B cell (primary cell): ENCODE measurements at regions not wholly inside any gene's neighbourhood (a gene's known extent, or its start where the extent isn't known, plus 50 kb on each side); places are given as distances from the start of the nearest gene placed in this dataset.

Experiments
- ATAC-seq: fragments of 200-7000 bp; cut with Tn5 transposase; one replicate; pipeline ENCODE4 v1.10.0; 2021; ENCODE audit warnings: low read depth, mild to moderate bottlenecking, moderate number of reproducible peaks, moderate library complexity
- CTCF ChIA-PET: fragments of 350-600 bp; sonication (Branson Sonifier 250); formaldehyde crosslinking; loops from one replicate; lab custom pipeline; 2021; ENCODE audit warnings: antibody characterized with exemption, inconsistent platforms; lab: Charles Lee
- POLR2A ChIA-PET: fragments of 350-600 bp; sonication (Branson Sonifier 250); formaldehyde crosslinking; loops from one replicate; lab custom pipeline; 2021; ENCODE audit warnings: antibody characterized with exemption; lab: Charles Lee
- DNase-seq: peaks from one replicate; pipeline ENCODE4 v3.0.0; 2013
- H2AFZ ChIP-seq: 2 replicates; pipeline ENCODE4 v1.6.1; 2012; ENCODE audit warnings: mild to moderate bottlenecking, low read depth, low read length; ENCODE audit not compliant: insufficient read depth, poor library complexity, severe bottlenecking
- H3K27ac ChIP-seq, 2 donors: 1 replicate in 1 of 2; 2 replicates in 1 of 2; pipeline ENCODE4 v1.5.1; 2012 to 2013; ENCODE audit warnings: low read length in 2 of 2, mild to moderate bottlenecking in 2 of 2, moderate library complexity in 1 of 2
- H3K27me3 ChIP-seq, 4 experiments: fragments of 200-600 bp in 1 of 4; sonication (generic) in 1 of 4; replicated peaks in 1 of 4; 1 replicate in 2 of 4; 2 replicates in 2 of 4; pipeline versions ENCODE4 v1.6.1 to v1.7.0; 2013 to 2016; ENCODE audit warnings: low read length in 3 of 4, mild to moderate bottlenecking in 2 of 4, mixed read lengths in 1 of 4, moderate library complexity in 1 of 4; ENCODE audit not compliant: insufficient read depth in 4 of 4, control insufficient read depth in 3 of 4; ENCODE audit errors: control extremely low read depth in 1 of 4
- H3K36me3 ChIP-seq, 2 experiments: replicated peaks in 1 of 2; 1 replicate in 1 of 2; 2 replicates in 1 of 2; pipeline versions ENCODE4 v1.6.1 to v1.7.1; 2013; ENCODE audit warnings: low read length in 1 of 2; ENCODE audit not compliant: insufficient read depth in 2 of 2, control insufficient read depth in 1 of 2; ENCODE audit errors: control extremely low read depth in 1 of 2, extremely low read depth in 1 of 2
- H3K4me1 ChIP-seq, 2 donors: fragments of 200-600 bp in 1 of 2; sonication (generic) in 1 of 2; 1 replicate in 1 of 2; 2 replicates in 1 of 2; pipeline versions ENCODE4 v1.5.1 to v1.6.1; 2013 to 2017; ENCODE audit warnings: low read length in 2 of 2; ENCODE audit not compliant: control insufficient read depth in 2 of 2, insufficient read depth in 2 of 2
- H3K4me2 ChIP-seq: replicated peaks from 2 replicates; pipeline ENCODE3; 2012; ENCODE audit warnings: mild to moderate bottlenecking, low read depth, low read length; ENCODE audit not compliant: poor library complexity, severe bottlenecking
- H3K4me3 ChIP-seq, 5 experiments: fragments of 200-600 bp in 1 of 5; sonication (generic) in 1 of 5; 1 replicate in 3 of 5; 2 replicates in 2 of 5; pipeline versions ENCODE4 v1.5.1 to v1.7.0; 2011 to 2016; ENCODE audit warnings: low read length in 4 of 5, mild to moderate bottlenecking in 4 of 5, low read depth in 2 of 5, control low read depth in 1 of 5, moderate library complexity in 1 of 5; ENCODE audit not compliant: insufficient read depth in 1 of 5; ENCODE audit errors: control extremely low read depth in 1 of 5, extremely low read depth in 1 of 5
- H3K79me2 ChIP-seq: fragments of 200-600 bp; sonication (generic); one replicate; pipeline ENCODE4 v1.6.0; 2016; ENCODE audit warnings: low read length; ENCODE audit not compliant: control insufficient read depth, insufficient read depth
- H3K9ac ChIP-seq: fragments of 200-600 bp; sonication (generic); 2 replicates; pipeline ENCODE4 v1.6.1; 2017; ENCODE audit warnings: mild to moderate bottlenecking, low read length, moderate library complexity
- H3K9me3 ChIP-seq, 3 donors: one replicate each; pipeline versions ENCODE4 v1.6.1 to v1.7.1; 2013; ENCODE audit warnings: low read length in 2 of 3; ENCODE audit not compliant: control insufficient read depth in 2 of 3, insufficient read depth in 1 of 3; ENCODE audit errors: control extremely low read depth in 1 of 3
- H4K20me1 ChIP-seq: 2 replicates; pipeline ENCODE4 v1.6.0; 2012; ENCODE audit warnings: mild to moderate bottlenecking, low read length; ENCODE audit not compliant: insufficient read depth, control insufficient read depth, poor library complexity, severe bottlenecking
- H3K27ac Mint-ChIP-seq: one replicate; pipeline ENCODE4 v1.8.0; 2021; ENCODE audit warnings: mixed read lengths
- H3K27me3 Mint-ChIP-seq: one replicate; pipeline ENCODE4 v1.8.0; 2021; ENCODE audit warnings: mixed read lengths
- H3K4me1 Mint-ChIP-seq: one replicate; pipeline ENCODE4 v1.8.0; 2021; ENCODE audit warnings: mixed read lengths
- H3K4me3 Mint-ChIP-seq: one replicate; pipeline ENCODE4 v1.8.0; 2021; ENCODE audit warnings: mixed read lengths
- H3K9me3 Mint-ChIP-seq: one replicate; pipeline ENCODE4 v1.8.0; 2022; ENCODE audit warnings: mixed read lengths; ENCODE audit not compliant: insufficient read depth
- CTCF ChIP-seq: fragments of 200-600 bp; IDR thresholded peaks from one replicate; pipeline ENCODE4 v1.8.0; 2022; ENCODE audit warnings: antibody characterized with exemption, mild to moderate bottlenecking
- EZH2 ChIP-seq: IDR thresholded peaks from 2 replicates; pipeline ENCODE4 v1.6.1; 2012; ENCODE audit warnings: borderline replicate concordance, low read depth, mild to moderate bottlenecking, moderate library complexity, low read length; ENCODE audit not compliant: insufficient read depth, poor library complexity, severe bottlenecking
- WGBS: methylation state at CpG from one replicate; pipeline ENCODE4 v1.1.5; 2013; ENCODE audit warnings: missing lambda C conversion rate; ENCODE audit not compliant: insufficient coverage; 5-methylcytosine and 5-hydroxymethylcytosine counted together
- intact Hi-C: fragments of 100-400 bp; cut with micrococcal nuclease; formaldehyde crosslinking; loops from one replicate; pipeline ENCODE4 v1.10.0; 2022

GRCh38 chr11:109043315-109043714 is 378.4 kb downstream of the DDX10 start:
- Histone ChIP-seq H2AFZ (no peak overlapping the region), H3K4me1 (no peaks in the 10 kb centered on the region), H3K9ac (no peak overlapping the region), H3K27me3 (no peaks in the 10 kb centered on the region), H3K4me2 (no peak overlapping the region), H3K9me3 (no peaks in the 10 kb centered on the region), H3K36me3 (no peaks in the 10 kb centered on the region), H4K20me1 (no peaks in the 10 kb centered on the region), H3K27ac (no peak overlapping the region), H3K79me2 (no peaks in the 10 kb centered on the region), H3K4me3 (no peak overlapping the region)
- H3K4me1 Mint-ChIP-seq, result no peaks in the 10 kb centered on the region
- WGBS, result no CpG with 5 or more reads among the region's 3 CpGs
- H3K27me3 Mint-ChIP-seq, result no peaks in the 10 kb centered on the region
- no peak overlapping the region for H3K27ac Mint-ChIP-seq
- no peak overlapping the region for H3K4me3 Mint-ChIP-seq
- intact Hi-C loops, result no loop called here
- peaks cover 3% of the 10 kb centered on the region for H3K9me3 Mint-ChIP-seq
- no peak for TF ChIP-seq EZH2
- CTCF ChIA-PET, result no interaction called here
- no peak for ATAC-seq
- POLR2A ChIA-PET, result no interaction called here
- no peak for DNase-seq

GRCh38 chr11:109046284-109046992 is 375.6 kb upstream of the C11orf87 start:
- Histone ChIP-seq H3K4me3 (no peak overlapping the region), H3K36me3 (no peaks in the 10 kb centered on the region), H3K9ac (no peak overlapping the region), H4K20me1 (no peaks in the 10 kb centered on the region), H3K27me3 (no peaks in the 10 kb centered on the region), H3K9me3 (no peaks in the 10 kb centered on the region), H3K27ac (no peak overlapping the region), H2AFZ (no peak overlapping the region), H3K4me1 (no peaks in the 10 kb centered on the region), H3K79me2 (no peaks in the 10 kb centered on the region), H3K4me2 (no peak overlapping the region)
- Mint-ChIP-seq H3K27me3 (no peaks in the 10 kb centered on the region), H3K9me3 (peaks cover 3% of the 10 kb centered on the region), H3K4me1 (no peaks in the 10 kb centered on the region), H3K27ac (no peak overlapping the region), H3K4me3 (no peak overlapping the region)
- 75% methylated on average over 2 of the region's 11 CpGs for WGBS
- POLR2A ChIA-PET, result no interaction called here
- CTCF ChIA-PET, result interaction anchor here (0.7 kb wide), 1 partner anchor 313 kb away, joined by 3 read pairs; no protein-coding TSS in a partner anchor
- DNase-seq (no peak), ATAC-seq (no peak)
- TF ChIP-seq CTCF (no peak), EZH2 (no peak)
- intact Hi-C loops, result no loop called here
